ENCODE measurements at regions not wholly inside any gene's neighbourhood (a gene's known extent, or its start where the extent isn't known, plus 50 kb on each side); places are given as distances from the start of the nearest gene placed in this dataset.

DNA sequence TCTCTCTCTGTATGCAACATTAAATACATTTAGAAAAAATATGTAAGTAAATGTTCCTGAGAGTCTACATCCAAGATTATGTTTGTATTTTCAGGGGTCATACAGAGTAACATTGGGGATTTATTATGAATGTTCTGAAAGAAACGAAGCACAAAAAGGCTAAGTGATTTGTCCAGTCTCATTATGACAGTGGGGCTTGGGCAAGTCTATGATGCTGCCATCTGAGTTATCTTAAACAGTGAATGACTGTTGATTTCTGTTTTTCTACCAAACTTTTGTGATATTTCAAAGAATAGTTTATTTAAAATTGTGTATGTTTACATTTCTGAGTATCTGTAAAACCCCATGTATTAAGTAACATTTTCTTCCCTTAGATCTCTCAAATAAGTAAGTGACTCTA, 481.2 kb upstream of the ZNF717 start:
- H3K9ac ChIP-seq (ENCODE audit: low read length), result no peak overlapping the region
- ChIA-PET CTCF (no interaction called here), POLR2A (no interaction called here)
- H3K9me3 ChIP-seq (ENCODE audit: control extremely low read depth in 1 of 3, control insufficient read depth in 2 of 3, insufficient read depth in 1 of 3, low read length in 2 of 3), result peaks cover 0 to 4% (median 0%) of the 10 kb centered on the region in 3 donors
- no peaks in the 10 kb centered on the region for H3K27me3 ChIP-seq (replicated peaks in 1 of 4; ENCODE audit: control extremely low read depth in 1 of 4, control insufficient read depth in 3 of 4, insufficient read depth in 4 of 4, low read length in 3 of 4)
- H3K9me3 Mint-ChIP-seq (ENCODE audit: insufficient read depth), result peaks cover 3% of the 10 kb centered on the region
- DNase-seq (no peak), ATAC-seq (ENCODE audit: low read depth) (no peak)
- 83% methylated on average over 1 of the region's 1 CpG for WGBS (ENCODE audit: insufficient coverage)
- no peaks in the 10 kb centered on the region for H3K27me3 Mint-ChIP-seq
- H3K4me2 ChIP-seq (replicated peaks; ENCODE audit: low read depth, low read length, poor library complexity, severe bottlenecking), result no peak overlapping the region
- no peaks in the 10 kb centered on the region for H3K36me3 ChIP-seq (replicated peaks in 1 of 2; ENCODE audit: control extremely low read depth in 1 of 2, control insufficient read depth in 1 of 2, extremely low read depth in 1 of 2, insufficient read depth in 2 of 2, low read length in 1 of 2)
- H3K27ac ChIP-seq (ENCODE audit: low read length in 2 of 2), result no peak overlapping the region
- no peaks in the 10 kb centered on the region for H3K4me1 Mint-ChIP-seq
- H3K27ac Mint-ChIP-seq, result no peak overlapping the region
- no peak overlapping the region for H2AFZ ChIP-seq (ENCODE audit: insufficient read depth, low read depth, low read length, poor library complexity, severe bottlenecking)
- no peaks in the 10 kb centered on the region for H3K4me1 ChIP-seq (ENCODE audit: control insufficient read depth in 2 of 2, insufficient read depth in 2 of 2, low read length in 2 of 2)
- no peak overlapping the region for H3K4me3 ChIP-seq (ENCODE audit: control extremely low read depth in 1 of 5, extremely low read depth in 1 of 5, insufficient read depth in 1 of 5, low read depth in 2 of 5, low read length in 4 of 5)
- no peaks in the 10 kb centered on the region for H4K20me1 ChIP-seq (ENCODE audit: control insufficient read depth, insufficient read depth, low read length, poor library complexity, severe bottlenecking)
- H3K79me2 ChIP-seq (ENCODE audit: control insufficient read depth, insufficient read depth, low read length), result no peaks in the 10 kb centered on the region
- H3K4me3 Mint-ChIP-seq, result no peak overlapping the region
- intact Hi-C loops (cut with micrococcal nuclease), result no loop called here
- TF ChIP-seq EZH2 (IDR thresholded peaks at IDR 0.05; ENCODE audit: borderline replicate concordance, insufficient read depth, low read depth, low read length, poor library complexity, severe bottlenecking), result no peak
- TF ChIP-seq, protein P1, sequence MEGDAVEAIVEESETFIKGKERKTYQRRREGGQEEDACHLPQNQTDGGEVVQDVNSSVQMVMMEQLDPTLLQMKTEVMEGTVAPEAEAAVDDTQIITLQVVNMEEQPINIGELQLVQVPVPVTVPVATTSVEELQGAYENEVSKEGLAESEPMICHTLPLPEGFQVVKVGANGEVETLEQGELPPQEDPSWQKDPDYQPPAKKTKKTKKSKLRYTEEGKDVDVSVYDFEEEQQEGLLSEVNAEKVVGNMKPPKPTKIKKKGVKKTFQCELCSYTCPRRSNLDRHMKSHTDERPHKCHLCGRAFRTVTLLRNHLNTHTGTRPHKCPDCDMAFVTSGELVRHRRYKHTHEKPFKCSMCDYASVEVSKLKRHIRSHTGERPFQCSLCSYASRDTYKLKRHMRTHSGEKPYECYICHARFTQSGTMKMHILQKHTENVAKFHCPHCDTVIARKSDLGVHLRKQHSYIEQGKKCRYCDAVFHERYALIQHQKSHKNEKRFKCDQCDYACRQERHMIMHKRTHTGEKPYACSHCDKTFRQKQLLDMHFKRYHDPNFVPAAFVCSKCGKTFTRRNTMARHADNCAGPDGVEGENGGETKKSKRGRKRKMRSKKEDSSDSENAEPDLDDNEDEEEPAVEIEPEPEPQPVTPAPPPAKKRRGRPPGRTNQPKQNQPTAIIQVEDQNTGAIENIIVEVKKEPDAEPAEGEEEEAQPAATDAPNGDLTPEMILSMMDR (IDR thresholded peaks at IDR 0.05), result no peak

DNA sequence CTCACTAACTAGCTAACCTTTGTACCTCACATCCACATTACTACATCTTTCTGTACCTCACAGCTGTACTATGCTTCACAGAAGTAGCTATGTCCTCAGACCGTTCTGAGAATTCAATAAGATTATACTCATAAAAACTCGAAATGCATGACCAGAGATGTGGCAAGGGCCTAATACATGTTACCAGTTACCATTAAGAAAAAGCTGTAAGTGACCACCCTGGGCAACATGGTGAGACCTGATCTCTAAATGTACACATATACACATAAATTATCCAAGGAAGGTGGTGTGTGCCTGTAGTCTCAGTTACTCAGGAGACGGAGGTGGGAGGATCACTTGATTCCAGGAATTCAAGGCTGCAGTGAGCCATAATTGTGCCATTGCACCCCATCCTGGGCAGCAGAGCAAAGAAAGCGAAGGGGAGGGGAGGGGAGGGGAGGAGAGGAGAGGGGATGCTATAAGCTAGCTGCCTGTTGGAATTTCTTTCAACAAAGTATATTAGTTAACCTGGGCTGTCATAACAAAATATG, 482.6 kb upstream of the ZNF717 start:
- H3K36me3 ChIP-seq (replicated peaks in 1 of 2; ENCODE audit: control extremely low read depth in 1 of 2, control insufficient read depth in 1 of 2, extremely low read depth in 1 of 2, insufficient read depth in 2 of 2, low read length in 1 of 2), result no peaks in the 10 kb centered on the region
- Mint-ChIP-seq H3K4me3 (no peak overlapping the region), H3K27ac (no peak overlapping the region), H3K27me3 (no peaks in the 10 kb centered on the region), H3K4me1 (no peaks in the 10 kb centered on the region), H3K9me3 (ENCODE audit: insufficient read depth) (peaks cover 2% of the 10 kb centered on the region)
- no peak overlapping the region for H3K4me2 ChIP-seq (replicated peaks; ENCODE audit: low read depth, low read length, poor library complexity, severe bottlenecking)
- TF ChIP-seq, protein P1 (IDR thresholded peaks at IDR 0.05), result no peak
- TF ChIP-seq EZH2 (IDR thresholded peaks at IDR 0.05; ENCODE audit: borderline replicate concordance, insufficient read depth, low read depth, low read length, poor library complexity, severe bottlenecking), result no peak
- no peak overlapping the region for H2AFZ ChIP-seq (ENCODE audit: insufficient read depth, low read depth, low read length, poor library complexity, severe bottlenecking)
- no peak overlapping the region for H3K4me3 ChIP-seq (ENCODE audit: control extremely low read depth in 1 of 5, extremely low read depth in 1 of 5, insufficient read depth in 1 of 5, low read depth in 2 of 5, low read length in 4 of 5)
- H3K9me3 ChIP-seq (ENCODE audit: control extremely low read depth in 1 of 3, control insufficient read depth in 2 of 3, insufficient read depth in 1 of 3, low read length in 2 of 3), result peaks cover 0 to 4% (median 0%) of the 10 kb centered on the region in 3 donors
- H4K20me1 ChIP-seq (ENCODE audit: control insufficient read depth, insufficient read depth, low read length, poor library complexity, severe bottlenecking), result no peaks in the 10 kb centered on the region
- no peak overlapping the region for H3K27ac ChIP-seq (ENCODE audit: low read length in 2 of 2)
- no peaks in the 10 kb centered on the region for H3K79me2 ChIP-seq (ENCODE audit: control insufficient read depth, insufficient read depth, low read length)
- DNase-seq, result no peak
- intact Hi-C loops (cut with micrococcal nuclease), result no loop called here
- H3K9ac ChIP-seq (ENCODE audit: low read length), result no peak overlapping the region
- ChIA-PET POLR2A (no interaction called here), CTCF (no interaction called here)
- no peaks in the 10 kb centered on the region for H3K27me3 ChIP-seq (replicated peaks in 1 of 4; ENCODE audit: control extremely low read depth in 1 of 4, control insufficient read depth in 3 of 4, insufficient read depth in 4 of 4, low read length in 3 of 4)
- 100% methylated on average over 1 of the region's 4 CpGs for WGBS (ENCODE audit: insufficient coverage)
- H3K4me1 ChIP-seq (ENCODE audit: control insufficient read depth in 2 of 2, insufficient read depth in 2 of 2, low read length in 2 of 2), result no peaks in the 10 kb centered on the region
- no peak for ATAC-seq (ENCODE audit: low read depth)
